ENCODE measurements at regions not wholly inside any gene's neighbourhood (a gene's known extent, or its start where the extent isn't known, plus 50 kb on each side); places are given as distances from the start of the nearest gene placed in this dataset.

DNA sequence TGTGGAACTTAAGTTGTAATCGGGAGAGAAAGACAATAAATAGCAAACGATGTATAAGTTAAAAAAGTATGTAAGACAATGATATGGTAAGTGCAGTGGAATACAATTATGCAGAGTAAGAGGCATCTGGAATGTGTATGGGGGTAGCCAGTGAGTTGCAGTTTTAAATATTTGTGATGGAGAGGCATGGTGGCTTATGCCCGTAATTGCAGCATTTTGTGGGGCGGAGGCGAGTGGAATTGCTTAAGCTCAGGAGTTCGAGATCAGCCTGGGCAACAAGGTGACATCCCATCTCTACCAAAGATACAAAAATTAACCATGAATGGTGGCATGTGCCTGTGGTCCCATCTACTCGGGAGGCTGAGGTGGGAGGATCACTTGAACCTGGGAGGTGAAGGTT, 52.5 kb upstream of the WDFY3 start:
- TF ChIP-seq POLR2A (IDR thresholded peaks at IDR 0.05) = no peak
- TF ChIP-seq, protein P1, sequence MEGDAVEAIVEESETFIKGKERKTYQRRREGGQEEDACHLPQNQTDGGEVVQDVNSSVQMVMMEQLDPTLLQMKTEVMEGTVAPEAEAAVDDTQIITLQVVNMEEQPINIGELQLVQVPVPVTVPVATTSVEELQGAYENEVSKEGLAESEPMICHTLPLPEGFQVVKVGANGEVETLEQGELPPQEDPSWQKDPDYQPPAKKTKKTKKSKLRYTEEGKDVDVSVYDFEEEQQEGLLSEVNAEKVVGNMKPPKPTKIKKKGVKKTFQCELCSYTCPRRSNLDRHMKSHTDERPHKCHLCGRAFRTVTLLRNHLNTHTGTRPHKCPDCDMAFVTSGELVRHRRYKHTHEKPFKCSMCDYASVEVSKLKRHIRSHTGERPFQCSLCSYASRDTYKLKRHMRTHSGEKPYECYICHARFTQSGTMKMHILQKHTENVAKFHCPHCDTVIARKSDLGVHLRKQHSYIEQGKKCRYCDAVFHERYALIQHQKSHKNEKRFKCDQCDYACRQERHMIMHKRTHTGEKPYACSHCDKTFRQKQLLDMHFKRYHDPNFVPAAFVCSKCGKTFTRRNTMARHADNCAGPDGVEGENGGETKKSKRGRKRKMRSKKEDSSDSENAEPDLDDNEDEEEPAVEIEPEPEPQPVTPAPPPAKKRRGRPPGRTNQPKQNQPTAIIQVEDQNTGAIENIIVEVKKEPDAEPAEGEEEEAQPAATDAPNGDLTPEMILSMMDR (IDR thresholded peaks at IDR 0.05) = no peak
- no peak overlapping the region for H3K4me3 ChIP-seq
- H3K27ac ChIP-seq = no peak overlapping the region
- no peaks in the 10 kb centered on the region for H3K27me3 ChIP-seq
- H3K36me3 ChIP-seq (replicated peaks in 1 of 2; ENCODE audit: insufficient read depth in 1 of 2, low read depth in 2 of 2) = no peaks in the 10 kb centered on the region
- no peaks in the 10 kb centered on the region for H3K9me3 ChIP-seq
- no peaks in the 10 kb centered on the region for H3K4me1 ChIP-seq
- 87% methylated on average over 7 of the region's 7 CpGs for WGBS, 2 donors
- DNase-seq (no peak), ATAC-seq (no peak)
- intact Hi-C loops (cut with DNase I) = no loop called here

DNA sequence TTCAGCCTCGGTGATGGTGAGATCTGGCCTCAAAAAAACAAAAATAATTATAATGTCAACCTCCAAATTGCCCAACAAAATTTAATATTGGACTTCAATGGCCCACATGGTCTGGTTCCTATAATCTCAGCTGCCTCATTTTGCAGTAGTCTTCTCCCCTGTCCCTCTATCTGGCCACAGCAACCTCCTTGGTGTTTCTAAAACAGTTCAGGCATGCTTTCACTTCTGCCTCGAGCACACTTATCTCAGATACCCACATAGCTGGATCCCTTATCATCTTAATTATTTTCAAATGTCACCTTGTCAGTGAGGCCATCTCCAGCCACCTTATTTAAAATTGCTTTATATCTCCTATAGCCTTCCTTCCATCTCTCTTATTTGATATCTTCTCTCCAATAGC, 52.9 kb upstream of the WDFY3 start:
- Histone ChIP-seq H3K4me1 (no peaks in the 10 kb centered on the region), H3K36me3 (replicated peaks in 1 of 2; ENCODE audit: insufficient read depth in 1 of 2, low read depth in 2 of 2) (no peaks in the 10 kb centered on the region), H3K27ac (no peak overlapping the region), H3K27me3 (no peaks in the 10 kb centered on the region), H3K4me3 (no peak overlapping the region), H3K9me3 (no peaks in the 10 kb centered on the region)
- intact Hi-C loops (cut with DNase I) = no loop called here
- ATAC-seq = no peak
- TF ChIP-seq POLR2A (IDR thresholded peaks at IDR 0.05) = no peak
- TF ChIP-seq, protein P1 (IDR thresholded peaks at IDR 0.05) = no peak
- DNase-seq = no peak
- WGBS, 2 donors = 55 to 68% methylated on average over 2 of the region's 2 CpGs

DNA sequence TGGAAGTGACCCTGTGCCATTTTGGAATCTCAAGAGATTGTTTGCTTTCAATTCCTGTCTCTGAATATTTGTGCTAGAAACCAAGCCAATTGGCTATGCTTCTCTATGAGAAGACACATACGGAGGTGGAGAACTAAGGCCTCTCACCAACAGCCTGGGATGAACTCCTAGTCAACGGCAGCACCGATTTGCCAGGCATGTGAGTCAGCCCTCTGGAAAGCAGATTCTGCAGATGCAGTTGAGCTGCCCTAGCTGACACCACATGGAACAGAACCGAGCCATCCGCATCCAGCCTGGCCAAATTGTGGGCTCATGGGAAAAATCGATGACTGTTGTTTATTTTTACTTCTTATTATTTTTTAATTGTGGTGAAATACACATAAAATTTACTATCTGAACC, 58.2 kb upstream of the WDFY3 start:
- WGBS, 2 donors = 79 to 90% methylated on average over 6 of the region's 6 CpGs
- H3K36me3 ChIP-seq (replicated peaks in 1 of 2; ENCODE audit: insufficient read depth in 1 of 2, low read depth in 2 of 2) = no peaks in the 10 kb centered on the region
- no peak overlapping the region for H3K27ac ChIP-seq
- H3K27me3 ChIP-seq = no peaks in the 10 kb centered on the region
- H3K9me3 ChIP-seq = no peaks in the 10 kb centered on the region
- peak in 1 of 4 donors; percentile 6 for DNase-seq
- intact Hi-C loops (cut with DNase I) = no loop called here
- H3K4me1 ChIP-seq = no peaks in the 10 kb centered on the region
- no peak overlapping the region for H3K4me3 ChIP-seq
- TF ChIP-seq POLR2A (IDR thresholded peaks at IDR 0.05) = no peak
- TF ChIP-seq, protein P1 (IDR thresholded peaks at IDR 0.05) = no peak
- no peak for ATAC-seq

GRCh38 chr4:85028910-85029309, 62.4 kb upstream of the WDFY3 start:
- DNase-seq = no peak
- 62 to 64% methylated on average over 4 of the region's 4 CpGs for WGBS, 2 donors
- no peak for TF ChIP-seq POLR2A (IDR thresholded peaks at IDR 0.05)
- TF ChIP-seq, protein P1 (IDR thresholded peaks at IDR 0.05) = no peak
- intact Hi-C loops (cut with DNase I) = no loop called here
- H3K4me3 ChIP-seq = no peak overlapping the region
- no peak overlapping the region for H3K27ac ChIP-seq
- H3K9me3 ChIP-seq = no peaks in the 10 kb centered on the region
- no peaks in the 10 kb centered on the region for H3K36me3 ChIP-seq (replicated peaks in 1 of 2; ENCODE audit: insufficient read depth in 1 of 2, low read depth in 2 of 2)
- no peaks in the 10 kb centered on the region for H3K4me1 ChIP-seq
- no peak for ATAC-seq
- H3K27me3 ChIP-seq = no peaks in the 10 kb centered on the region

DNA sequence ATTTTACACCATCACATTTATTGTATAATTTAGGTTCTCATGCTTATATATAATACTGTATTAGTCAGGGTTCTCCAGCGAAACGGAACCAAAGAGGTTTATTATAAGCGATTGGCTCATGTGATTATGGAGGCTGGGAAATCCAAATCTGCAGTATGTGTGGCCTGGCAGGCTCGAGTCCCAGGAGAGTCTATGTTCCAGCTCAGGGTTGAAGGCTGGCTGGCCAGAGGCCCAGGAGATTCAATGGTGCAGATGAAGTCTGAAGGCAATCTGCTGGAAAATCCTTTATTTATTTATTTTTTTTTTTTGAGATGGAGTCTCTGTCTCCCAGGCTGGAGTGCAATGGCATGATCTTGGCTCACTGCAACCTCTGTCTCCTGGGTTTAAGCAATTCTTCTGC, 63.0 kb upstream of the WDFY3 start:
- no peaks in the 10 kb centered on the region for H3K36me3 ChIP-seq (replicated peaks in 1 of 2; ENCODE audit: insufficient read depth in 1 of 2, low read depth in 2 of 2)
- H3K4me1 ChIP-seq = no peaks in the 10 kb centered on the region
- intact Hi-C loops (cut with DNase I) = no loop called here
- 84 to 87% methylated on average over 4 of the region's 4 CpGs for WGBS, 2 donors
- no peaks in the 10 kb centered on the region for H3K27me3 ChIP-seq
- ATAC-seq (no peak), DNase-seq (no peak)
- TF ChIP-seq POLR2A (IDR thresholded peaks at IDR 0.05) = no peak
- TF ChIP-seq, protein P1 (IDR thresholded peaks at IDR 0.05) = no peak
- H3K9me3 ChIP-seq = no peaks in the 10 kb centered on the region
- no peak overlapping the region for H3K4me3 ChIP-seq
- H3K27ac ChIP-seq = no peak overlapping the region
